GM19035 (cell line): ENCODE measurements at regions not wholly inside any gene's neighbourhood (a gene's known extent, or its start where the extent isn't known, plus 50 kb on each side); places are given as distances from the start of the nearest gene placed in this dataset.

Source experiments
- ATAC-seq: cut with Tn5 transposase; IDR thresholded peaks from one replicate; pipeline ENCODE4 v1.9.1; 2021; ENCODE audit not compliant: unreplicated experiment

GRCh38 chr10:78312197-78313047 is 278.8 kb downstream of the RPS24 start:
- no peak for ATAC-seq

- no peak for ATAC-seq
Observed at GRCh38 chr10:78313048-78313381, 279.4 kb downstream of the RPS24 start.

GRCh38 chr10:78313636-78314035 is 280.0 kb downstream of the RPS24 start:
- ATAC-seq: no peak

- ATAC-seq: no peak
Observed at GRCh38 chr10:78314651-78315050, 281.0 kb downstream of the RPS24 start.

- ATAC-seq: no peak
Observed at GRCh38 chr10:78316451-78316931, 282.8 kb downstream of the RPS24 start.

DNA sequence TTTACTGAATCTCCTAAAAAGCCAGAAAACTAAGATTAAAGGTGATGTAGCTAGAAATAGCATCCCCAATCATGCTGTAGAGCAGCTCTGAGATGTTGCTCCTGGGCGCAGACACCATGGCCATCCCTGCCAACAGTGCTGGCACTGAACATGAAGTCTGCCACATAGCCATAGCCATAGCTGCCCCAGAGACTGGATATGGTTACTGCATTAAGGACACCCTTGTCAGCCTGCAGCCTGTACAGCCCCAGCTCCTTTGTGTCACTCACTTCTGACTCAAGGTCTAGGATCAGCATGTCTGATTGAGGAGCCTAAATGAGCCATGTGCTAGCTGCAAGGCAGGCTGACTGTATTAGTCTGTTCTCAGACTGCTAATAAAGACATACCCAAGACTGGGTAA is 284.6 kb downstream of the RPS24 start:
- no peak for ATAC-seq

DNA sequence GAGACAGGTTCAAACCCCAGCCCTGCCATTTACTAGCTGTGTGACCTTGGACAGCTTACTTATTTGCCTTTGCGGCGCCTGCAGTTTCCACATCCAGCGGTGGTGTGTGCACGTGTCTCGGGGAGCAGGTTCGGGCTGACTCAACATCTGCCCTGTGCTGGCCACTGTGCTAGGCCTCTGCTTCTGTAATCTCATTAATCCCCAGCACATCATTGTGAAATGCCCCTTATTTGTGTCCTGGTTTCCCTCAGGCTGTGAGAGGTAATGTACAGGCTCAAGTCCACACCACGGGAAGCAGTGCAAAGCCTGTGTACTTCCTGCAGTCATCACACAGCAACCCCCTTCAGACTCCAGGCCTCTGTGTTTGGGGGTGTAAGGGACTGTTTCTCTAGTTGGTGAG is 285.7 kb downstream of the RPS24 start:
- ATAC-seq: no peak

DNA sequence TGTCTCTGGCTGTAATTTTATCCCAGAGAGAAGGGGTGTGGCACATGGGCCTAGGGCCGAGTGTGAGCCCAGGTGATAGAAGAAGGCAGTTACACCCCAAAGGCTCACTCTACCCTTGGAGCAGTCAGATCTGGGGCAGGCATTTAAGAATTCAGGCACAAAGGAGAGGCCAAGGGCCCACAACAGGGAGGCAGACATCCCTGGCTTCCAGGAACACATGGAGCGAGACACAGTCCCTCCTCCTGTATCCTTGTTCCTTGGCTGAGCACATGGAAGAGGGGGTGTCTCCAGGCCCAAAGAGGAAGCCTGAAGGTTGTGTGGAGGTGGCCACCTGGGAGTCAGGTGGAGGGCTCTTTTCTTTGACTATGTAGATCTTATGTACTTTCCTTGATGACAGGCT is 286.2 kb downstream of the RPS24 start:
- no peak for ATAC-seq

GRCh38 chr10:78320506-78320905 is 286.8 kb downstream of the RPS24 start:
- ATAC-seq: no peak

- ATAC-seq: no peak
Observed at GRCh38 chr10:78321000-78321399, 287.3 kb downstream of the RPS24 start.

- ATAC-seq: no peak
Observed at GRCh38 chr10:78321500-78321899, 287.8 kb downstream of the RPS24 start.

GRCh38 chr10:78326372-78326771 is 292.7 kb downstream of the RPS24 start:
- no peak for ATAC-seq

DNA sequence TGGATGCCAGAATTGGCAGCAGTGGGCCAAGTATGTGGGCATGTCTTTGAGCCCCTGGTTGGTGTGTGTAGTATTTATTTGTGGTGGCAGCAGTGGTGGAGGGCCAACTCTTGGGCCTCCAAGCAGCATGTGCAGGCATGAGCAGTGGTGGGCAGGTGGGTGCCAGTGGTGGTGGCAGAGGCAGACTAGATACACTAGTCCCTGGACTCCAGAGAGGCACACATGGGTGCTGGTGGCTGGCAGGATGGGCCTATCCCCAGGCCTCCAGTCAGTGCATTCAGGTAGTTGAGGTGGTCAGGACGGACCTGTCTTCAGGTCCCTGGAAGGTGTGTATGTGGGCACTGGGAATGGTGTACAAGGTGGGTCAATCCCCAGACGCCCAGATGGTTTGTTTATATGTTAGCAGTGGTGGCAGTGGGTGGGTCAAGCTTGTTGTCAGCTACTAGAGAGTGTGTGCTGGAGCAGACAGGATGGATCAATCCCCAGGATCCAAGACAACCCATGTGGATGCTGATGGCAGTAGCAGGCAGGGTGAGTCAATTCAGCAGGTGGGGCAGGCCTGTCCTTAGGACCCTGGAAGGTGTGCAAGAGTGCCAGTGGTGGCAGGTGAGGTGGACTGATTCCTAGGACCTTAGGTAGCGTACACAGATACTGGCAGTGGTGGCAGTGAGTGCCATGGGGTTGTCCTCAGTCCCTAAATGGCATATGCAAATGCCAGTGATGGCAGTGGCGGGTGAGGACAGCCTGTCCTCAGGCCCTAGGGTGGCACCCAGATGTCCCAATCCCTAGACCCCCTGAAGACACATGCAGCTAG is 294.3 kb downstream of the RPS24 start:
- ATAC-seq: no peak

DNA sequence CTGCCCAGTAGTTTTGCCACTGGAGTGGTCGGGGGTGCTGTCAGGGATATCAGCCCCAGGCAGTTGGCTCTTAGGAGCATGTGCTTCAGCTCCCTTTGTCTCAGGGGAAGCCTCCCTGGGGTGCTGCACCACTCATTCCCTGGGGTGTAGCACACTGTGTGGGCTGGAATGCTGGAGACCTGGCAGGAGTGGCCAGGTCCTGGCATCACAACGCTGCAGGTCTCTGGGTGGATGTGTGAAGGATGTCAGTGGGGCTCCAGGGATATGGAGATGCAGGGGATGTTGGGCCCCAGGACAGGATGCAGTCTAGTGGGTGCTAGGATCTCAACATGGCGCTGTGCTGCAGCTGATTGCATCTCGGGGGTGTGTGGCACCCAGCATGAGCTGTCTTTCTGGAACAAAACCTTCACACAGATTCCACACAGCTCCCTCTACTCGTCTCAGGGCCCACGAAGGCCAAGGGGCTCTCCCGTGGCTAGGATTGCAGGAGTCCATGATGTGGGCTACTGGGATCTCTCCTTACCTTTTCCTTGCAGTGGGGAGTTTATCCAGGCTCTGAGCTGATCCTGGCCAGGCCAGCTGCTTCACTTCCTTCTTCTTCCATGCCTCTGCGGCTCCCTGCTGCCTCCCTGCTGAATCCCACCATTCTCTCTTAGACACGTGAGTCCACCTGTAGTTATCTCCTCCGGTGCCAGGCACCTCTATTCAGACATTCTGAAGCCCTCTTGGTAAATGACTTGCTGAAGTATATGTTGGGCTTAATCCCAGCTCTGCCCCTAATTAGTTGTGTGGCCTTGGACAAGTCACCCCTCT is 295.1 kb downstream of the RPS24 start:
- ATAC-seq: no peak

DNA sequence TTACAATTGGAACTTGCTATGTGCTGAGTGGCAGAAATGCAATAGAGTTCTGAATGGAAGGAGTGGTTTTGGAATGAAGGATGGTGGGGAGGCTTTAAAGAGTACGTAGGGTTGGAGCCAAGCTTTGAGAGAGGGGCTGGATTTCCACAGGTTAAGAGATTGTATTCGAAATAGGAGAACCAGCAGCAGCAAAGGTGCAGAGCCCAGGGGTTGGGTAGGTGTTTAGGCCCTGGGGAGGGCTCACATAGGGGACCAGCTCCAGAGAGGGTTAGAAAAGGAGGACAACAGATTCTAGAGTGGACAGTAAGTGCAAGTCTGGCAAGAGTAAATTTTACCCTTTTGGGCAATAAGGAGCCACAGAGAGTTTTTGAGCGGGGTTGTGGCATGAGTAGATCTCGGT is 297.2 kb downstream of the RPS24 start:
- ATAC-seq: no peak

DNA sequence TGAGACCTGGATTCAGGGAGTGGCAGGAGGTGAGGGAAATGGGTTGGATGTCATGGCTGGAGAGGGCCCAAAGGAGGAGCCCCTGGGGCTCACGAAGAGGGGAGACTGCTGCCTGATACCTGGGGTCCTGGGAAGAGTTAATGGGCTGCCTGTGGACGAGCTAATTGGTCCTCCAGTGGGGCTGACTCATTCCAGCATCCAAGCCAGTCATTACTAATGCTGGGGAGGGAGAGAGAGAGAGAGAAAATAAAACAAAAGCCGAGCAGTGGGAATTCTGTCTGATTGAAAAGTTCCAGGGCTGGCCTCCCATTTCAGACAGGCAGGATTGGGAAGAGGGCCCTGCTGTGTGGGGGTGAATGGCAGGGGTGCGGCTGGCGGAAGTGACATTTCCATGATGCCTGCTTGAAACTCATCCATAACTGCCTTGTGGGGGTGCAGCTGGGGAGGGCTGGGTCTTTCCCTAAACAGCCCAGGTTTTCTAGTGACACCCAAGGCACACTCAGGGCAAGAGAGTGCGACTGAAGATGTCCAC is 297.8 kb downstream of the RPS24 start:
- no peak for ATAC-seq

- ATAC-seq: no peak
Observed at GRCh38 chr10:78332012-78332411, 298.3 kb downstream of the RPS24 start.

DNA sequence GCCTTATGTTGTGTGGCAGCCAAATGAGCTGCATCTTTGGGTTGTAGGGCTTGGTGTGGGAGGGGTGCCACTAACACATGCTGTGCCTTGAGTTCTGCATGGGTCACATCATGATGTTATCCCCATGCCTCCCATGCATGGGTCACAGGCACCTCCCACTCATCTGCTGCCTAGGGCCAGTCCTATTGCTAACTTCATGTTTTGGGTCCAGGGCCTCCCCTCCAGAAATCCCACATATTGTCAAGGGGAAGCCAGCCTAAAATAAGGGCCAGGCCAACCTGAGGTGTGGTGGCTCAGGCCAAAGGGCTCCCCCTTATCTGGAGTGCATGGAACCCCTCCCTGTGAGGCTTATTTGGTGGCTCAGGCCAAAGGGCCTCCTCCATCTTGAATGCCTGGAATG is 299.0 kb downstream of the RPS24 start:
- ATAC-seq: no peak

GRCh38 chr10:78333362-78334143 is 299.9 kb downstream of the RPS24 start:
- no peak for ATAC-seq

DNA sequence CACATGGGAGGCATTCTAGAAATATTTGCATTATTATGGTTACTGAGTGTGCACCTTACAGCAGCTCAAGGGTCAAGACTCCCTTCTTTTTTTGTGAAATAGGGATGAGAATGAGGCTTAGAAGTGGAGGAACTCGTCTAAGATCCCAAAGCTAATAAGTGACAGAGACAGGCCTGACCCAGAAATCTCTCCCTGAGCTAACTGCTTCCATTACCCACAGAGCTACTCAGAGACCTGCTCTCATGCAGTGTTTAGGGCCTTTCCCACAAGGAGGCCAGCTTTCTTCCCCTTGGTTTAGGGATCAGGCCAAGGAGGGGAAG is 301.7 kb downstream of the RPS24 start:
- no peak for ATAC-seq
